ENCODE measurements at regions not wholly inside any gene's neighbourhood (a gene's known extent, or its start where the extent isn't known, plus 50 kb on each side); places are given as distances from the start of the nearest gene placed in this dataset.
A peak's percentile ranks its signal among the peaks of the same experiment; 100 is the strongest.
"Not testable (repeated sequence)": the region's sequence is repeated elsewhere in the genome, so short reads cannot be mapped to it uniquely, and the experiment has no call there.

GRCh38 chr3:72536878-72537267, 311.4 kb downstream of the SHQ1 start:
- no peak for DNase-seq (ENCODE audit: low read depth in 2 of 3, low spot score in 1 of 3)

- DNase-seq (ENCODE audit: low read depth in 2 of 3, low spot score in 1 of 3) = no peak
Observed at GRCh38 chr3:72536206-72536877, 311.9 kb downstream of the SHQ1 start.

- DNase-seq (ENCODE audit: low read depth in 2 of 3, low spot score in 1 of 3) = no peak
Observed at GRCh38 chr3:72535772-72536171, 312.5 kb downstream of the SHQ1 start.

GRCh38 chr3:72533591-72534473, 314.4 kb downstream of the SHQ1 start:
- no peak for DNase-seq (ENCODE audit: low read depth in 2 of 3, low spot score in 1 of 3)

GRCh38 chr3:72530426-72530825, 317.8 kb downstream of the SHQ1 start:
- no peak for DNase-seq (ENCODE audit: low read depth in 2 of 3, low spot score in 1 of 3)

- DNase-seq (ENCODE audit: low read depth in 2 of 3, low spot score in 1 of 3) = no peak
Observed at GRCh38 chr3:72529081-72529480, 319.2 kb downstream of the SHQ1 start.

GRCh38 chr3:72523429-72524151, 324.7 kb downstream of the SHQ1 start:
- DNase-seq (ENCODE audit: low read depth in 2 of 3, low spot score in 1 of 3) = no peak

- DNase-seq (ENCODE audit: low read depth in 2 of 3, low spot score in 1 of 3) = peak; percentile 61 to 67 (median 61)
Observed at GRCh38 chr3:72520690-72521308, 327.4 kb downstream of the SHQ1 start.

- no peak for DNase-seq (ENCODE audit: low read depth in 2 of 3, low spot score in 1 of 3)
Observed at GRCh38 chr3:72519946-72520604, 328.2 kb downstream of the SHQ1 start.

GRCh38 chr3:72517921-72518424, 330.3 kb downstream of the SHQ1 start:
- DNase-seq (ENCODE audit: low read depth in 2 of 3, low spot score in 1 of 3) = no peak

GRCh38 chr3:72517336-72517735, 330.9 kb downstream of the SHQ1 start:
- no peak for DNase-seq (ENCODE audit: low read depth in 2 of 3, low spot score in 1 of 3)

- no peak for DNase-seq (ENCODE audit: low read depth in 2 of 3, low spot score in 1 of 3)
Observed at GRCh38 chr3:72516361-72516760, 331.9 kb downstream of the SHQ1 start.

- DNase-seq (ENCODE audit: low read depth in 2 of 3, low spot score in 1 of 3) = no peak
Observed at GRCh38 chr3:72515941-72516340, 332.3 kb downstream of the SHQ1 start.

GRCh38 chr3:72515281-72515680, 333.0 kb downstream of the SHQ1 start:
- DNase-seq (ENCODE audit: low read depth in 2 of 3, low spot score in 1 of 3) = no peak

- no peak for DNase-seq (ENCODE audit: low read depth in 2 of 3, low spot score in 1 of 3)
Observed at GRCh38 chr3:72510247-72510646, 338.0 kb downstream of the SHQ1 start.

- no peak for DNase-seq (ENCODE audit: low read depth in 2 of 3, low spot score in 1 of 3)
Observed at GRCh38 chr3:72505539-72506405, 342.5 kb downstream of the SHQ1 start.

- not testable (repeated sequence) for DNase-seq (ENCODE audit: low read depth in 2 of 3, low spot score in 1 of 3)
Observed at GRCh38 chr3:72497501-72497900, 350.7 kb downstream of the SHQ1 start.

- DNase-seq (ENCODE audit: low read depth in 2 of 3, low spot score in 1 of 3) = no peak
Observed at GRCh38 chr3:72496051-72496670, 352.1 kb downstream of the SHQ1 start.

GRCh38 chr3:72494626-72495025, 353.6 kb downstream of the SHQ1 start:
- no peak for DNase-seq (ENCODE audit: low read depth in 2 of 3, low spot score in 1 of 3)
